ENCODE measurements at regions not wholly inside any gene's neighbourhood (a gene's known extent, or its start where the extent isn't known, plus 50 kb on each side); places are given as distances from the start of the nearest gene placed in this dataset.
"Not testable (repeated sequence)": the region's sequence is repeated elsewhere in the genome, so short reads cannot be mapped to it uniquely, and the experiment has no call there.

- not testable (repeated sequence) for H3K9ac ChIP-seq (ENCODE audit: insufficient read depth, low read length); H4K20me1 ChIP-seq (ENCODE audit: control insufficient read depth, extremely low read depth, insufficient read depth, low read length); H3K36me3 ChIP-seq (ENCODE audit: control insufficient read depth, insufficient read depth, low read length); H3K4me1 ChIP-seq (ENCODE audit: control insufficient read depth, extremely low read depth, insufficient read depth, low read length); DNase-seq (ENCODE audit: low read depth in 2 of 2); H3K4me3 ChIP-seq (replicated peaks in 1 of 4; ENCODE audit: control extremely low read depth in 1 of 4, insufficient read depth in 1 of 4, low read depth in 3 of 4, low read length in 4 of 4); H3K9me3 ChIP-seq (ENCODE audit: control insufficient read depth, insufficient read depth, low read depth, low read length); H3K4me2 ChIP-seq (ENCODE audit: extremely low read depth, insufficient read depth, low read length); H3K27ac ChIP-seq (ENCODE audit: insufficient read depth, low read length); H3K79me2 ChIP-seq (ENCODE audit: control insufficient read depth, insufficient read depth, low read length); H2AFZ ChIP-seq (ENCODE audit: low read length); H3K27me3 ChIP-seq (ENCODE audit: control insufficient read depth, insufficient read depth, low read length)
Observed at GRCh38 chr9:38945929-38946570, 226.1 kb upstream of the FAM240B start.

- H4K20me1 ChIP-seq (ENCODE audit: control insufficient read depth, extremely low read depth, insufficient read depth, low read length); DNase-seq (ENCODE audit: low read depth in 2 of 2); H3K4me2 ChIP-seq (ENCODE audit: extremely low read depth, insufficient read depth, low read length); H3K79me2 ChIP-seq (ENCODE audit: control insufficient read depth, insufficient read depth, low read length); H3K27ac ChIP-seq (ENCODE audit: insufficient read depth, low read length); H3K4me1 ChIP-seq (ENCODE audit: control insufficient read depth, extremely low read depth, insufficient read depth, low read length); H3K36me3 ChIP-seq (ENCODE audit: control insufficient read depth, insufficient read depth, low read length); H3K9me3 ChIP-seq (ENCODE audit: control insufficient read depth, insufficient read depth, low read depth, low read length); H3K9ac ChIP-seq (ENCODE audit: insufficient read depth, low read length); H2AFZ ChIP-seq (ENCODE audit: low read length); H3K4me3 ChIP-seq (replicated peaks in 1 of 4; ENCODE audit: control extremely low read depth in 1 of 4, insufficient read depth in 1 of 4, low read depth in 3 of 4, low read length in 4 of 4); H3K27me3 ChIP-seq (ENCODE audit: control insufficient read depth, insufficient read depth, low read length): not testable (repeated sequence)
Observed at GRCh38 chr9:38944881-38945449, 225.0 kb upstream of the FAM240B start.

GRCh38 chr9:38940501-38940900 lies 220.6 kb upstream of the FAM240B start:
- not testable (repeated sequence) for H3K4me3 ChIP-seq (replicated peaks in 1 of 4; ENCODE audit: control extremely low read depth in 1 of 4, insufficient read depth in 1 of 4, low read depth in 3 of 4, low read length in 4 of 4); H3K36me3 ChIP-seq (ENCODE audit: control insufficient read depth, insufficient read depth, low read length); H3K4me2 ChIP-seq (ENCODE audit: extremely low read depth, insufficient read depth, low read length); H3K9me3 ChIP-seq (ENCODE audit: control insufficient read depth, insufficient read depth, low read depth, low read length); H3K4me1 ChIP-seq (ENCODE audit: control insufficient read depth, extremely low read depth, insufficient read depth, low read length); H3K27ac ChIP-seq (ENCODE audit: insufficient read depth, low read length); H2AFZ ChIP-seq (ENCODE audit: low read length); H4K20me1 ChIP-seq (ENCODE audit: control insufficient read depth, extremely low read depth, insufficient read depth, low read length); H3K79me2 ChIP-seq (ENCODE audit: control insufficient read depth, insufficient read depth, low read length); DNase-seq (ENCODE audit: low read depth in 2 of 2); H3K27me3 ChIP-seq (ENCODE audit: control insufficient read depth, insufficient read depth, low read length); H3K9ac ChIP-seq (ENCODE audit: insufficient read depth, low read length)

- not testable (repeated sequence) for H4K20me1 ChIP-seq (ENCODE audit: control insufficient read depth, extremely low read depth, insufficient read depth, low read length); H3K4me3 ChIP-seq (replicated peaks in 1 of 4; ENCODE audit: control extremely low read depth in 1 of 4, insufficient read depth in 1 of 4, low read depth in 3 of 4, low read length in 4 of 4); DNase-seq (ENCODE audit: low read depth in 2 of 2); H3K27me3 ChIP-seq (ENCODE audit: control insufficient read depth, insufficient read depth, low read length); H3K79me2 ChIP-seq (ENCODE audit: control insufficient read depth, insufficient read depth, low read length); H3K4me2 ChIP-seq (ENCODE audit: extremely low read depth, insufficient read depth, low read length); H2AFZ ChIP-seq (ENCODE audit: low read length); H3K27ac ChIP-seq (ENCODE audit: insufficient read depth, low read length); H3K9me3 ChIP-seq (ENCODE audit: control insufficient read depth, insufficient read depth, low read depth, low read length); H3K36me3 ChIP-seq (ENCODE audit: control insufficient read depth, insufficient read depth, low read length); H3K9ac ChIP-seq (ENCODE audit: insufficient read depth, low read length); H3K4me1 ChIP-seq (ENCODE audit: control insufficient read depth, extremely low read depth, insufficient read depth, low read length)
Observed at GRCh38 chr9:38938637-38939036, 218.7 kb upstream of the FAM240B start.

GRCh38 chr9:38927970-38928369 lies 208.0 kb upstream of the FAM240B start:
- not testable (repeated sequence) for DNase-seq (ENCODE audit: low read depth in 2 of 2); H3K36me3 ChIP-seq (ENCODE audit: control insufficient read depth, insufficient read depth, low read length); H4K20me1 ChIP-seq (ENCODE audit: control insufficient read depth, extremely low read depth, insufficient read depth, low read length); H3K4me3 ChIP-seq (replicated peaks in 1 of 4; ENCODE audit: control extremely low read depth in 1 of 4, insufficient read depth in 1 of 4, low read depth in 3 of 4, low read length in 4 of 4); H3K79me2 ChIP-seq (ENCODE audit: control insufficient read depth, insufficient read depth, low read length); H3K4me2 ChIP-seq (ENCODE audit: extremely low read depth, insufficient read depth, low read length); H3K9ac ChIP-seq (ENCODE audit: insufficient read depth, low read length); H3K27me3 ChIP-seq (ENCODE audit: control insufficient read depth, insufficient read depth, low read length); H3K4me1 ChIP-seq (ENCODE audit: control insufficient read depth, extremely low read depth, insufficient read depth, low read length); H3K27ac ChIP-seq (ENCODE audit: insufficient read depth, low read length); H3K9me3 ChIP-seq (ENCODE audit: control insufficient read depth, insufficient read depth, low read depth, low read length); H2AFZ ChIP-seq (ENCODE audit: low read length)

- H2AFZ ChIP-seq (ENCODE audit: low read length); H3K79me2 ChIP-seq (ENCODE audit: control insufficient read depth, insufficient read depth, low read length); H3K27ac ChIP-seq (ENCODE audit: insufficient read depth, low read length); DNase-seq (ENCODE audit: low read depth in 2 of 2); H3K4me1 ChIP-seq (ENCODE audit: control insufficient read depth, extremely low read depth, insufficient read depth, low read length); H3K27me3 ChIP-seq (ENCODE audit: control insufficient read depth, insufficient read depth, low read length); H3K36me3 ChIP-seq (ENCODE audit: control insufficient read depth, insufficient read depth, low read length); H4K20me1 ChIP-seq (ENCODE audit: control insufficient read depth, extremely low read depth, insufficient read depth, low read length); H3K9me3 ChIP-seq (ENCODE audit: control insufficient read depth, insufficient read depth, low read depth, low read length); H3K4me3 ChIP-seq (replicated peaks in 1 of 4; ENCODE audit: control extremely low read depth in 1 of 4, insufficient read depth in 1 of 4, low read depth in 3 of 4, low read length in 4 of 4); H3K4me2 ChIP-seq (ENCODE audit: extremely low read depth, insufficient read depth, low read length); H3K9ac ChIP-seq (ENCODE audit: insufficient read depth, low read length): not testable (repeated sequence)
Observed at GRCh38 chr9:38926565-38926964, 206.6 kb upstream of the FAM240B start.

GRCh38 chr9:38921253-38921652 lies 201.3 kb upstream of the FAM240B start:
- not testable (repeated sequence) for H4K20me1 ChIP-seq (ENCODE audit: control insufficient read depth, extremely low read depth, insufficient read depth, low read length); H3K27ac ChIP-seq (ENCODE audit: insufficient read depth, low read length); H2AFZ ChIP-seq (ENCODE audit: low read length); H3K4me2 ChIP-seq (ENCODE audit: extremely low read depth, insufficient read depth, low read length); H3K4me1 ChIP-seq (ENCODE audit: control insufficient read depth, extremely low read depth, insufficient read depth, low read length); H3K4me3 ChIP-seq (replicated peaks in 1 of 4; ENCODE audit: control extremely low read depth in 1 of 4, insufficient read depth in 1 of 4, low read depth in 3 of 4, low read length in 4 of 4); DNase-seq (ENCODE audit: low read depth in 2 of 2); H3K9ac ChIP-seq (ENCODE audit: insufficient read depth, low read length); H3K79me2 ChIP-seq (ENCODE audit: control insufficient read depth, insufficient read depth, low read length); H3K27me3 ChIP-seq (ENCODE audit: control insufficient read depth, insufficient read depth, low read length); H3K9me3 ChIP-seq (ENCODE audit: control insufficient read depth, insufficient read depth, low read depth, low read length); H3K36me3 ChIP-seq (ENCODE audit: control insufficient read depth, insufficient read depth, low read length)
